ENCODE measurements at regions not wholly inside any gene's neighbourhood (a gene's known extent, or its start where the extent isn't known, plus 50 kb on each side); places are given as distances from the start of the nearest gene placed in this dataset.
"Not testable (repeated sequence)": the region's sequence is repeated elsewhere in the genome, so short reads cannot be mapped to it uniquely, and the experiment has no call there.

- no peaks in the 10 kb centered on the region for H3K36me3 Mint-ChIP-seq (ENCODE audit: insufficient read depth)
- H3K9me3 Mint-ChIP-seq: no peaks in the 10 kb centered on the region
- no peak for ATAC-seq (replicated peaks)
- no peak for DNase-seq
- no peak overlapping the region for H3K27ac Mint-ChIP-seq
- peaks cover 0 to 1% of the 10 kb centered on the region in 2 donors for H3K4me1 Mint-ChIP-seq (ENCODE audit: low read depth in 2 of 2)
- peaks cover 13 to 29% of the 10 kb centered on the region in 2 donors for H3K27me3 Mint-ChIP-seq
- H3K4me3 Mint-ChIP-seq: no peak overlapping the region
Observed at GRCh38 chr3:70615286-70615685, 302.8 kb upstream of the MDFIC2 start.

DNA sequence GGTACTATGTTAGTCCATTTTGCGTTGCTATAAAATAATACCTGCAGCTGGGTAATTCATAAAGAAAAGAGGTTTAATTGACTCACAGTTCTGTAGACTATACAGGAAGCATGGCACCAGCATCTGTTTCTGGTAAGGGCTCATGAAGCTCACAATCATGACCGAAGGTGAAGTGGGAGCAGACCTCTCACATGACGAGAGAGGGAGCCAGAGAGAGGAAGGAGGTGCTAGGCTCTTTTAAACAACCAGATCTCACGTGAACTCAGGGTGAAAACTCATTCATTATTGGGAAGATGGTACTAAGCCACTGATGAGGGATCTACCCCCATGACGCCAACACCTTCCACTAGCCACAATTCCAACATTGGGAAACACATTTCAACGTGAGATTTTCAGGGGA, 301.7 kb upstream of the MDFIC2 start:
- DNase-seq: no peak
- H3K4me1 Mint-ChIP-seq (ENCODE audit: low read depth in 2 of 2): peaks cover 0 to 1% of the 10 kb centered on the region in 2 donors
- H3K27me3 Mint-ChIP-seq: peaks cover 7 to 29% of the 10 kb centered on the region in 2 donors
- ATAC-seq (replicated peaks): no peak
- H3K36me3 Mint-ChIP-seq (ENCODE audit: insufficient read depth): no peaks in the 10 kb centered on the region
- no peak overlapping the region for H3K27ac Mint-ChIP-seq
- H3K4me3 Mint-ChIP-seq: no peak overlapping the region
- H3K9me3 Mint-ChIP-seq: no peaks in the 10 kb centered on the region

DNA sequence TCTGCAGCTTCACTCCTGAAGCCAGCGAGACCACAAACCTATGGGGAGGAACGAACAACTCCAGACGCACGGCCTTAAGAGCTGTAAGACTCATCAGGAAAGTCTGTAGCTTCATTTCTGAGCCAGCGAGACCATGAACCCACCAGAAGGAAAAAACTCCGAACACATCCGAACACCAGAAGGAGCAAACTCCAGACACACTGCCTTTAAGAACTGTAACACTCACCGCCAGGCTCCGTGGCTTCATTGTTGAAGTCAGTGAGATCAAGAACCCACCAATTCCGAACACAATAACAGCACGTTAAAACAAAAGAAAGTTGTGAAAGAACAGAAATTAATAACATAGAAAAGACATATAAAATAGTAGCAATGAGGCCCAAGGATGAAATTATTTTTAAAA, 300.5 kb upstream of the MDFIC2 start:
- Mint-ChIP-seq H3K4me1 (ENCODE audit: low read depth in 2 of 2) (peaks cover 0 to 1% of the 10 kb centered on the region in 2 donors), H3K36me3 (ENCODE audit: insufficient read depth) (no peaks in the 10 kb centered on the region), H3K9me3 (no peaks in the 10 kb centered on the region), H3K27me3 (peaks cover 13 to 28% of the 10 kb centered on the region in 2 donors), H3K27ac (no peak overlapping the region), H3K4me3 (no peak overlapping the region)
- DNase-seq (no peak), ATAC-seq (replicated peaks) (no peak)

DNA sequence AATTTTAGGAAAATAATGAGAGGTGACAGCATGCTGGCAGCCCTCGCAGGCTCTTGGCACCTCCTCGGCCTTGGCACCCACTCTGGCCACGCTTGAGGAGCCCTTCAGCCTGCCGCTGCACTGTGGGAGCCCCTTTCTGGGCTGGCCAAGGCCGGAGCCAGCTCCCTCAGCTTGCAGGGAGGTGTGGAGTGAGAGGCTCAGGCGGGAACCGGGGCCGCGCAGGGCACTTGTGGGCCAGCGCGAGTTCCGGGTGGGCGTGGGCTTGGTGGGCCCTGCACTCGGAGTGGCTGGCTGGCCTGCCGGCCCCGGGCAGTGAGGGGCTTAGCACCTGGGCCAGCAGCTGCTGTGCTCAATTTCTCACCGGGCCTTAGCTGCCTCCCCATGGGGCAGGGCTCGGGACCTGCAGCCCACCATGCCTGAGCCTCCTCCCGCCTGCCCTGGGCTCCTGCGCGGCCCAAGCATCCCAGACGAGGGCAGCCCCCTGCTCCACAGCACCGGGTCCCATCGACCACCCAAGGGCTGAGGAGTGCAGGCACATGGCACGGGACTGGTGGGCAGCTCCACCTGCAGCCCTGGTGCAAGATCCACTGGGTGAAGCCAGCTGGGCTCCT, 299.3 kb upstream of the MDFIC2 start:
- H3K4me3 Mint-ChIP-seq; ATAC-seq (replicated peaks); H3K36me3 Mint-ChIP-seq (ENCODE audit: insufficient read depth); H3K9me3 Mint-ChIP-seq; H3K27ac Mint-ChIP-seq; H3K4me1 Mint-ChIP-seq (ENCODE audit: low read depth in 2 of 2); DNase-seq: not testable (repeated sequence)
- H3K27me3 Mint-ChIP-seq: peaks cover 18 to 19% of the 10 kb centered on the region in 2 donors

- Mint-ChIP-seq H3K36me3 (ENCODE audit: insufficient read depth) (no peaks in the 10 kb centered on the region), H3K27me3 (peaks cover 0 to 11% of the 10 kb centered on the region in 2 donors), H3K9me3 (no peaks in the 10 kb centered on the region), H3K4me3 (no peak overlapping the region), H3K27ac (no peak overlapping the region), H3K4me1 (ENCODE audit: low read depth in 2 of 2) (no peaks in the 10 kb centered on the region)
- no peak for DNase-seq
- no peak for ATAC-seq (replicated peaks)
Observed at GRCh38 chr3:70608434-70608833, 296.0 kb upstream of the MDFIC2 start.

GRCh38 chr3:70607469-70607868, 295.0 kb upstream of the MDFIC2 start:
- no peak overlapping the region for H3K27ac Mint-ChIP-seq
- ATAC-seq (replicated peaks) (no peak), DNase-seq (no peak)
- no peaks in the 10 kb centered on the region for H3K4me1 Mint-ChIP-seq (ENCODE audit: low read depth in 2 of 2)
- no peak overlapping the region for H3K4me3 Mint-ChIP-seq
- peaks cover 0 to 11% of the 10 kb centered on the region in 2 donors for H3K27me3 Mint-ChIP-seq
- no peaks in the 10 kb centered on the region for H3K36me3 Mint-ChIP-seq (ENCODE audit: insufficient read depth)
- no peaks in the 10 kb centered on the region for H3K9me3 Mint-ChIP-seq

- no peaks in the 10 kb centered on the region for H3K4me1 Mint-ChIP-seq (ENCODE audit: low read depth in 2 of 2)
- H3K36me3 Mint-ChIP-seq (ENCODE audit: insufficient read depth): no peaks in the 10 kb centered on the region
- H3K27ac Mint-ChIP-seq: no peak overlapping the region
- DNase-seq: no peak
- peaks cover 0 to 11% of the 10 kb centered on the region in 2 donors for H3K27me3 Mint-ChIP-seq
- no peaks in the 10 kb centered on the region for H3K9me3 Mint-ChIP-seq
- no peak for ATAC-seq (replicated peaks)
- H3K4me3 Mint-ChIP-seq: no peak overlapping the region
Observed at GRCh38 chr3:70606018-70606417, 293.6 kb upstream of the MDFIC2 start.

DNA sequence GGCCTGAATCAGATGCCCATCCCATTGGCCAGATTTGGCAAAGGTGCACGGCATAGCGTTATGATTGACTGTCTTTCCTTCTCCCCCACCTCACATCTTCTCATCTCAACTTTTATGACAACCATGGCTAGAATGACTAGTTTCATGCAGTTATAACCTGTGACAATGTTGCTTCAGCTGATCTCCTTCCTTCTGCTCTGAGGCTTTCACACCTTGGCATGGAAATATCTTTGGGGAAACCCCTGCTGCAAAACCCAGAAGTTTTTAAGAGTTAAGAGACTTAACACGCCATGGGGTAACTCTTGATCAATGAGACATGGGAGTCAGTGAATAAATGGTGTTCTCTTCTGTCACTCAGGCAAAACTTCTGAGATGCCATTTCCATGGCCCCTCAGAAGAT, 290.7 kb upstream of the MDFIC2 start:
- DNase-seq (no peak), ATAC-seq (replicated peaks) (no peak)
- Mint-ChIP-seq H3K27me3 (peaks cover 0 to 8% of the 10 kb centered on the region in 2 donors), H3K36me3 (ENCODE audit: insufficient read depth) (no peaks in the 10 kb centered on the region), H3K4me3 (no peak overlapping the region), H3K9me3 (no peaks in the 10 kb centered on the region), H3K27ac (no peak overlapping the region), H3K4me1 (ENCODE audit: low read depth in 2 of 2) (no peaks in the 10 kb centered on the region)

GRCh38 chr3:70597312-70597711, 284.9 kb upstream of the MDFIC2 start:
- H3K4me3 Mint-ChIP-seq: no peak overlapping the region
- no peak for ATAC-seq (replicated peaks)
- H3K9me3 Mint-ChIP-seq: no peaks in the 10 kb centered on the region
- peaks cover 13 to 17% of the 10 kb centered on the region in 2 donors for H3K27me3 Mint-ChIP-seq
- no peaks in the 10 kb centered on the region for H3K4me1 Mint-ChIP-seq (ENCODE audit: low read depth in 2 of 2)
- no peaks in the 10 kb centered on the region for H3K36me3 Mint-ChIP-seq (ENCODE audit: insufficient read depth)
- H3K27ac Mint-ChIP-seq: no peak overlapping the region
- DNase-seq: no peak

- Mint-ChIP-seq H3K36me3 (ENCODE audit: insufficient read depth) (no peaks in the 10 kb centered on the region), H3K27me3 (peaks cover 0 to 17% of the 10 kb centered on the region in 2 donors), H3K27ac (no peak overlapping the region), H3K4me3 (no peak overlapping the region), H3K4me1 (ENCODE audit: low read depth in 2 of 2) (no peaks in the 10 kb centered on the region), H3K9me3 (no peaks in the 10 kb centered on the region)
- DNase-seq: no peak
- ATAC-seq (replicated peaks): no peak
Observed at GRCh38 chr3:70583682-70584081, 271.2 kb upstream of the MDFIC2 start.

- Mint-ChIP-seq H3K36me3 (ENCODE audit: insufficient read depth) (no peaks in the 10 kb centered on the region), H3K27me3 (peaks cover 8 to 22% of the 10 kb centered on the region in 2 donors), H3K4me3 (no peak overlapping the region), H3K4me1 (ENCODE audit: low read depth in 2 of 2) (no peaks in the 10 kb centered on the region), H3K27ac (no peak overlapping the region), H3K9me3 (no peaks in the 10 kb centered on the region)
- DNase-seq: no peak
- no peak for ATAC-seq (replicated peaks)
Observed at GRCh38 chr3:70582803-70583202, 270.4 kb upstream of the MDFIC2 start.

GRCh38 chr3:70580021-70580420, 267.6 kb upstream of the MDFIC2 start:
- Mint-ChIP-seq H3K9me3 (no peaks in the 10 kb centered on the region), H3K36me3 (ENCODE audit: insufficient read depth) (no peaks in the 10 kb centered on the region), H3K4me1 (ENCODE audit: low read depth in 2 of 2) (no peaks in the 10 kb centered on the region), H3K27ac (no peak overlapping the region), H3K27me3 (peaks cover 19 to 33% of the 10 kb centered on the region in 2 donors), H3K4me3 (no peak overlapping the region)
- ATAC-seq (replicated peaks) (no peak), DNase-seq (no peak)

DNA sequence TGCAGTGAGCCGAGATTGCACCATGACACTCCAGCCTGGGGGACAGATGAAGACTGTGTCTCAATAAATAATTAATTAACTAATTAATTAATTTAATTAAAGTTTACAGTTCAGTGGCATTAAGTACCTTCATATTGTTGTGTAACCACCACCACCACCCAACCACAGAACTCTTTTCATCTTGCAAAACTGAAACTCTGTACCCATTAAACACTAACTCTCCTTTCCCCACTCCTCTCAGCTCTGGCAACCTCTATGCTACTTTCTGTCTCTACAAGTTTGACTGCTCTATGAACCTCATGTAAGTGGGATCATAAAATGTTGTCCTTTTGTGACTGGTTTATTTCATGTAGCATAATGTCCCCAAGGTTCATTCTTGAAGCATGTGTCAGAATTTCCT, 259.3 kb upstream of the MDFIC2 start:
- no peaks in the 10 kb centered on the region for H3K9me3 Mint-ChIP-seq
- H3K36me3 Mint-ChIP-seq (ENCODE audit: insufficient read depth): no peaks in the 10 kb centered on the region
- H3K27ac Mint-ChIP-seq: no peak overlapping the region
- no peaks in the 10 kb centered on the region for H3K4me1 Mint-ChIP-seq (ENCODE audit: low read depth in 2 of 2)
- DNase-seq (no peak), ATAC-seq (replicated peaks) (no peak)
- H3K4me3 Mint-ChIP-seq: no peak overlapping the region
- peaks cover 17 to 62% of the 10 kb centered on the region in 2 donors for H3K27me3 Mint-ChIP-seq

GRCh38 chr3:70570584-70570983, 258.1 kb upstream of the MDFIC2 start:
- Mint-ChIP-seq H3K4me3 (no peak overlapping the region), H3K36me3 (ENCODE audit: insufficient read depth) (no peaks in the 10 kb centered on the region), H3K4me1 (ENCODE audit: low read depth in 2 of 2) (no peaks in the 10 kb centered on the region), H3K27ac (no peak overlapping the region), H3K9me3 (no peaks in the 10 kb centered on the region), H3K27me3 (peaks cover 17 to 62% of the 10 kb centered on the region in 2 donors)
- ATAC-seq (replicated peaks) (no peak), DNase-seq (no peak)

DNA sequence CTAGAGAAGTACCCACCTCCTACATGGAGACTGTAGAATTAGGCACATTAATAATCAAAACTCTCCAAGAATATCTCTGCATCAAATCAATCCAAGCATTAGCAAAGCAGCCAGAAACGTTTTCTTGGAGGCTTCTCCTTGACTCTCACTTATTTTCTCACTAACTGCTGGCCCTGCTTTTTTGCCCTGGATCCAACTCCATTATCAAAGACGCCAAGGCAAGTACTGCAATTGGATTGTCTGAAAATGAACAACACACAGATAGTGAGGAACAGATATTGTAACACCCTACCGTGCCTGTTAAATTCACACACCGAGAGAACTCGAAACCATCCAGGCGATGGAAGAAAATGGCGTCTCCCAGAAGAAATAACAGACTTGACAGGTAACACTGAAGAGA, 256.2 kb upstream of the MDFIC2 start:
- H3K36me3 Mint-ChIP-seq (ENCODE audit: insufficient read depth): no peaks in the 10 kb centered on the region
- peaks cover 11 to 58% of the 10 kb centered on the region in 2 donors for H3K27me3 Mint-ChIP-seq

More for the DNA sequence above, 256.2 kb upstream of the MDFIC2 start:
- H3K27ac Mint-ChIP-seq: no peak overlapping the region
- no peak overlapping the region for H3K4me3 Mint-ChIP-seq
- H3K9me3 Mint-ChIP-seq: no peaks in the 10 kb centered on the region
- DNase-seq: no peak
- ATAC-seq (replicated peaks): no peak
- no peaks in the 10 kb centered on the region for H3K4me1 Mint-ChIP-seq (ENCODE audit: low read depth in 2 of 2)
